Colonic mucosa (tissue), 4 donors: ENCODE measurements at regions not wholly inside any gene's neighbourhood (a gene's known extent, or its start where the extent isn't known, plus 50 kb on each side); places are given as distances from the start of the nearest gene placed in this dataset.

Source experiments
- DNase-seq: peaks from one replicate; pipeline ENCODE4 v3.0.0-alpha.2; 2020
- H3K27ac ChIP-seq: fragments of 200-600 bp; one replicate; pipeline ENCODE4 v1.8.0; 2021
- H3K27me3 ChIP-seq: fragments of 200-600 bp; one replicate; pipeline ENCODE4 v1.8.0; 2021
- H3K36me3 ChIP-seq: fragments of 200-600 bp; one replicate; pipeline ENCODE4 v1.8.0; 2021
- H3K4me1 ChIP-seq: fragments of 200-600 bp; one replicate; pipeline ENCODE4 v1.8.0; 2021; ENCODE audit warnings: mild to moderate bottlenecking
- H3K4me3 ChIP-seq: fragments of 200-600 bp; one replicate; pipeline ENCODE4 v1.8.0; 2021
- H3K9ac ChIP-seq, 2 donors: one replicate each; pipeline ENCODE4 v1.7.0; 2013; ENCODE audit warnings: control low read depth in 2 of 2, low read depth in 2 of 2, low read length in 2 of 2
- H3K9me3 ChIP-seq: fragments of 200-600 bp; one replicate; pipeline ENCODE4 v1.8.0; 2021
- intact Hi-C: fragments of 100-400 bp; cut with DNase I; formaldehyde crosslinking; loops from one replicate; pipeline ENCODE4 v1.14.1; 2022
- TF ChIP-seq, protein P1 (sequence below): fragments of 200-600 bp; IDR thresholded peaks from one replicate; pipeline ENCODE4 v1.8.0; 2022; ENCODE audit warnings: antibody characterized with exemption, mild to moderate bottlenecking
- donor health status: healthy.
- donor health status: DM: no; HTN: no; CAD: no.
- donor health status: DM: no; HTN: no; CAD: no.

DNA sequence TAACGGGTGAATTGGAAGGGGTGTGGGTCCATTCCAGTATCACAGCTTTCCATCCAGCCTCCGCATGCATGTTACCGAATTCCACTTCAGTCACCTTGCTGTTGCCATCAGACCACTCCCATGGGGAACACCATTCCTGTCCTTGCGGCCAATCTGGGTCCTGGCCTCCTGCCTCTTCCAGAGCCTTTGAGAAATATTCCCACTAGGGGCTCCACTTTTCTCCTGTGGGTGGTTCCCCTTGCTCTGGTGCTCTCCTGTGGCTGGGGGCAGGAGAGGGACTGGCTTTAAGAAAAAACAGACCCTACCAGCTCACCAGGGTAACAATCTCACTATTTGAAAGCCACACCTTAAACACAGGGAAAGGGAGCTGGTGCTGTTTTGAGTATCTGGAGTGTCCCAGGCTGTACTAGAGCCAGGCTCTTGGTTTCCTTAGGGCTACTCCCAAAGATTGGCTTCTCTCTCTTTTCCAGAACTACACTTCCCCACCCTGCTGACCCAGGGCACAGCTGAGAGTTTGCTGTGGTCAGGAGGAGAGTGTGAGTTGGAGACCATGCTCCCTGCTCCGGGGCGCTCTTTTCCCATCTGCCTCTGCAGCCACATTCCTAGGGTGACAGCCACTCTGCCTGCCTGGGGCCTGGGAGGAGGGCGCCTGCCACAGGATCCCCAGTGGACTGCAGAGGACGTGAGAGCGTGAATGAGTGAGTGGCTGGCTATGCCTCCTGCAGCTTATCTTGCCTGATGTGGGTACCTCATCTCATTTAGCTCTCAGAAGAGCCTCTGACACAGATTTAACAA is 460.8 kb upstream of the HS6ST1 start:
- Histone ChIP-seq H3K9ac (no peak overlapping the region), H3K27me3 (no peaks in the 10 kb centered on the region), H3K9me3 (no peaks in the 10 kb centered on the region), H3K4me3 (no peak overlapping the region), H3K27ac (no peak overlapping the region), H3K4me1 (no peaks in the 10 kb centered on the region), H3K36me3 (no peaks in the 10 kb centered on the region)
- intact Hi-C loops, result no loop called here
- DNase-seq, result peak; percentile 7
- TF ChIP-seq, protein P1, sequence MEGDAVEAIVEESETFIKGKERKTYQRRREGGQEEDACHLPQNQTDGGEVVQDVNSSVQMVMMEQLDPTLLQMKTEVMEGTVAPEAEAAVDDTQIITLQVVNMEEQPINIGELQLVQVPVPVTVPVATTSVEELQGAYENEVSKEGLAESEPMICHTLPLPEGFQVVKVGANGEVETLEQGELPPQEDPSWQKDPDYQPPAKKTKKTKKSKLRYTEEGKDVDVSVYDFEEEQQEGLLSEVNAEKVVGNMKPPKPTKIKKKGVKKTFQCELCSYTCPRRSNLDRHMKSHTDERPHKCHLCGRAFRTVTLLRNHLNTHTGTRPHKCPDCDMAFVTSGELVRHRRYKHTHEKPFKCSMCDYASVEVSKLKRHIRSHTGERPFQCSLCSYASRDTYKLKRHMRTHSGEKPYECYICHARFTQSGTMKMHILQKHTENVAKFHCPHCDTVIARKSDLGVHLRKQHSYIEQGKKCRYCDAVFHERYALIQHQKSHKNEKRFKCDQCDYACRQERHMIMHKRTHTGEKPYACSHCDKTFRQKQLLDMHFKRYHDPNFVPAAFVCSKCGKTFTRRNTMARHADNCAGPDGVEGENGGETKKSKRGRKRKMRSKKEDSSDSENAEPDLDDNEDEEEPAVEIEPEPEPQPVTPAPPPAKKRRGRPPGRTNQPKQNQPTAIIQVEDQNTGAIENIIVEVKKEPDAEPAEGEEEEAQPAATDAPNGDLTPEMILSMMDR, result no peak

DNA sequence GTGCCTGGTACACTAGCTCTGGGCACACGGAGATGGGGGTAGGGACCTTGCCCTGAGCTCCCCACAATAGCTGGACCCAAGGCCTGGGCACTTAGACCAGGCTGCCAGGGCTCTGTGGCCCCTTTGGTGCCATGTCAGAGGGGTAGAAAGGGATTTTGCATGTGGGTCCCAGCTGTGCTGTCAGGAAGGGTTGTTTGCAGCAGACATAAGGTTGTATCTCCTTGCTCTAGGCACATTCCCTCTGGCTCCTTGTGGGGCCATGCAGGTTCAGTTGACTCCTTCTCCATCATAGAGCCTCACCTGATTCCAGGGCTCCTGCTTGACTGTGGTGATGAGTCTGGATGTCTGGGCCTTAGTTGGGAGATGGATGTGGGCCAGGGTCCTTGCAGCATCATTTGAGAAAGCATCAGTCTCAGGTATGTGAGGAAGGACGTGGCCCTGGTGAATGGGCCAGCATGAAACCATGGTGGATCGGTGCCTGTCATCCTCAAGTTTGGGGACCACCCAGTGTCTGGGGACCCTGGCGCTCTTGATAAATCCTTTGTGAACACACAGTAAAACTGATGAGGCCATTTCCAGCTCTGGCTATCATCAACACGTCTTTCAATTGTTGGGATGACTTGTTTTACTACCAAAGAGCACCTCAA is 461.9 kb upstream of the HS6ST1 start:
- intact Hi-C loops, result no loop called here
- peak; percentile 6 for DNase-seq
- Histone ChIP-seq H3K27me3 (no peaks in the 10 kb centered on the region), H3K4me1 (no peaks in the 10 kb centered on the region), H3K9me3 (no peaks in the 10 kb centered on the region), H3K36me3 (no peaks in the 10 kb centered on the region), H3K4me3 (no peak overlapping the region), H3K27ac (no peak overlapping the region), H3K9ac (no peak overlapping the region)
- TF ChIP-seq, protein P1, result no peak

DNA sequence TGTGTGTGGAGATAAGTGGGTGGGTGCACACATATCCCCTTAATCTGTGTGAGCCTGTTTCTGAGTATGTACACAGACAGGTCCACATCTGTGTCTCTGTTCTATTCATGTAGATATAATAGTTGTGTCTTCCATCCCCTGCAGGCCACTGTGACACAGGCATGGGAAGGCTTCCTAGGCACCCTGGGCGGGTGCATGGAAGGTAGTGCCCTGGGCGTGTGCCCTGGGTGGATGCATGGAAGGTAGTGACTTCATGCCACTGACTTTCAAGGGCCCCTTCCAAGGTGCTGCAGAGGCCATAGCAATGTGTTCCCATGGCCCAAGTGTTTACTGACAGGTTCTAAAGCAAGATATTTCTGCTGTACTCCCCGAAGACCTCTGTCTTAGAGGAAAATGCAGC is 462.5 kb upstream of the HS6ST1 start:
- DNase-seq, result peak; percentile 4
- H3K9ac ChIP-seq, result no peak overlapping the region

DNA sequence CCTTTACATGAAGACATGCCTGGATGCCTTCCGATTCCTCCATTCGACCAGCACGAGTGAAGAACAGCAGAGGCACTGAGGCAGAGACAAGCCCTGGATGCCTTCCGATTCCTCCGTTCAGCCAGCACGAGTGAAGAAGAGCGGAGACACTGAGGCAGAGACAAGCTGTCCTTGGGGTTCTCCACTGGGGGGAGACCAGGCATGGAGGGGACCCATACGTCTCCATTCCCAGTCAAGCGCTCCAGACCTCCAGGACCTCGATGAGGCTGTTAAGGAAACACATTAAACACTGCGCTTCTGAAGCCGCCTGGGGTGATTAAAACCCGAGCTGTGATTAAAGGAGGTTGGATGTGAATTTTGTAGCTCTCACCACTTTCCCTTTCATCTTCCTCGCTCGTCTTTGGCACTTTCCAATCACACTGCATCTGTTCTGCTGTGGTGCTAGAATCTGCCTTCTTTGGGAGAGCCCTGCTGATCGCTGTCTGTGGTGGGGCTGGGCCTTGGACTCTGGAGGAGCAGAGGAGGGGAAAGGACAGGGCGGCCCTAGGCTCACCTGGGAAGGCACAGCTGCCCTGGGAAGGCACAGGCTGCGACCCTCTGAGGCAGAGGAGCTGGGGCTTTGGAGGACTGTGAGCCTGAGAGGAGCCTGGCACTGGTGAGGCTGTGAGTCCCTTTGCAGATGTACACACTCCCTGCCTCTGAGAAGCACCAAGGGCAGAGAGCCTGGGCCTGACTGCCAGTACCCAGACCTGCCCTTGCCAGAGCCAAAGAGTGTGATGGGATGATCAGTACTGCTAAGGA is 463.1 kb upstream of the HS6ST1 start:
- no peaks in the 10 kb centered on the region for H3K27me3 ChIP-seq
- H3K9ac ChIP-seq, result no peak overlapping the region
- H3K27ac ChIP-seq, result no peak overlapping the region
- no peaks in the 10 kb centered on the region for H3K4me1 ChIP-seq
- TF ChIP-seq, protein P1, result no peak
- no peak for DNase-seq
- no peaks in the 10 kb centered on the region for H3K36me3 ChIP-seq
- H3K4me3 ChIP-seq, result no peak overlapping the region
- H3K9me3 ChIP-seq, result no peaks in the 10 kb centered on the region
- intact Hi-C loops, result no loop called here

More for the DNA sequence above, 462.5 kb upstream of the HS6ST1 start:
- no peaks in the 10 kb centered on the region for H3K9me3 ChIP-seq
- no peak overlapping the region for H3K27ac ChIP-seq
- H3K4me1 ChIP-seq, result no peaks in the 10 kb centered on the region
- H3K4me3 ChIP-seq, result no peak overlapping the region
- H3K27me3 ChIP-seq, result no peaks in the 10 kb centered on the region
- TF ChIP-seq, protein P1, result no peak
- intact Hi-C loops, result no loop called here
- no peaks in the 10 kb centered on the region for H3K36me3 ChIP-seq

DNA sequence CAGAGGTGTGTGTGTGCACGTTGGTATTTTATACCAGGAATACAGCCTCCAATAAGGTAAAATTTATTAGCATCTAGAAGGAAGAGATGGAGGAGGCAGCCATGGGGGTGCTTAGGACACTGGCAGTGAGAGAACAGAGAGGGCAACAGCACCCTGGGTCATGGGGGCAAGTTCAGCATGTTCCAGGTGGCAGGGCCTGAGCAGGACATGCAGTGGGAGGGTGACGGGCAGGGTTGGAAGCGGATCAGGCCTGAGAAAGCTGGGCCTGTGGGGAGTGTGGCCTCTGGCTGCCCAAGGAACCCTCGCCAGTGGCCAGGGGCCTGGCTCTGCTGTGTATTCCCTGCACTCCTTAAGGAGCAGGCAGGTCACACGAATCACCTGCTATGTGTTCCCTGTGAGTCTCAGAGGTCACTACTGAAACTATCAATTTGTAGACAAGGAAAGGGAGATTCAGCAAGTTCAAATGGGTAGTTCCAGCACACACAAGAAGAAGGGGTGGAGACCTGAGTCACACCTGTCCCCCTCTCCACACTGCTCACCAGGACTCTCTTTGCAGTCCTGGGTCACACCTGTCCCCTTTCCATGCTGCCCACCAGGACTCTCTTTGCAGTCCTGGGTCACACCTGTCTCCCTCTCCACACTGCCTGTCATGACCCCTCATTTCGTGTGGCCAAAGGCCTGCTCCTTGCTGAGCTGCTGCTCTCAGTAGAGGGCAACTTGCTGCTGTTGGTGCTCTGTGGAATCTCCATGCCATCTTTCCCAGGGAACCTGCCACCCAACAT is 463.9 kb upstream of the HS6ST1 start:
- H3K36me3 ChIP-seq, result no peaks in the 10 kb centered on the region
- no peaks in the 10 kb centered on the region for H3K27me3 ChIP-seq
- no peaks in the 10 kb centered on the region for H3K4me1 ChIP-seq
- no peak overlapping the region for H3K9ac ChIP-seq
- TF ChIP-seq, protein P1, result no peak
- no peaks in the 10 kb centered on the region for H3K9me3 ChIP-seq
- H3K27ac ChIP-seq, result no peak overlapping the region
- DNase-seq, result peak; percentile 7
- no peak overlapping the region for H3K4me3 ChIP-seq
- intact Hi-C loops, result no loop called here
